SK-N-SH (cell line): ENCODE measurements at regions not wholly inside any gene's neighbourhood (a gene's known extent, or its start where the extent isn't known, plus 50 kb on each side); places are given as distances from the start of the nearest gene placed in this dataset.

Experiments used
- CTCF ChIP-seq: fragments of 200-600 bp; sonication (generic); IDR thresholded peaks from 2 replicates; pipeline ENCODE4 v1.6.1; 2017; ENCODE audit warnings: antibody characterized with exemption, mild to moderate bottlenecking, moderate library complexity
- EP300 ChIP-seq, 2 experiments: IDR thresholded peaks; 2 replicates each; pipeline versions ENCODE4 v1.4.0 to v1.6.1; 2012; ENCODE audit warnings: borderline replicate concordance in 1 of 2, low read depth in 1 of 2, low read length in 1 of 2
- EZH2phosphoT487 ChIP-seq: fragments of 200-600 bp; sonication (generic); IDR thresholded peaks from 2 replicates; pipeline ENCODE4 v1.6.1; 2017; ENCODE audit warnings: low read depth, mixed run types, mild to moderate bottlenecking, antibody characterized with exemption, moderate library complexity, borderline replicate concordance
- FOSL2 ChIP-seq: IDR thresholded peaks from 2 replicates; pipeline ENCODE4 v1.4.0; 2012; ENCODE audit warnings: low read depth, mild to moderate bottlenecking, moderate library complexity, borderline replicate concordance
- MAX ChIP-seq: IDR thresholded peaks from 2 replicates; pipeline ENCODE4 v1.4.0; 2012; ENCODE audit warnings: low read depth
- MXI1 ChIP-seq: IDR thresholded peaks from 2 replicates; pipeline ENCODE4 v1.6.1; 2012; ENCODE audit warnings: mild to moderate bottlenecking, low read depth, low read length, improper control_type of control experiment
- PBX3 ChIP-seq: IDR thresholded peaks from 2 replicates; pipeline ENCODE4; 2012
- RCOR1 ChIP-seq: fragments of 150-350 bp; IDR thresholded peaks from 2 replicates; pipeline ENCODE4 v1.6.1; 2017; ENCODE audit warnings: antibody characterized with exemption, low read length
- RFX5 ChIP-seq: IDR thresholded peaks from 2 replicates; pipeline ENCODE4 v1.6.1; 2012; ENCODE audit warnings: mild to moderate bottlenecking, improper control_type of control experiment, low read length
- TAF1 ChIP-seq: IDR thresholded peaks from 2 replicates; pipeline ENCODE4 v1.6.1; 2012; ENCODE audit warnings: low read depth, mild to moderate bottlenecking, low read length, moderate library complexity, borderline replicate concordance

- TF ChIP-seq CTCF (no peak), FOSL2 (no peak), RCOR1 (no peak), RFX5 (no peak), MAX (no peak), MXI1 (no peak), EZH2phosphoT487 (no peak), TAF1 (no peak), EP300 (IDR thresholded peaks at IDR 0.05; ENCODE audit: borderline replicate concordance in 1 of 2, low read depth in 1 of 2, low read length in 1 of 2) (no peak), PBX3 (no peak)
These were observed 270.3 kb upstream of the GRIA3 start for GRCh38 chrX:122913764-122914163.
